ELF-1 (cell line): ENCODE measurements at regions not wholly inside any gene's neighbourhood (a gene's known extent, or its start where the extent isn't known, plus 50 kb on each side); places are given as distances from the start of the nearest gene placed in this dataset.
"Not testable (repeated sequence)": the region's sequence is repeated elsewhere in the genome, so short reads cannot be mapped to it uniquely, and the experiment has no call there.

Source experiments
- DNase-seq: peaks from one replicate; pipeline ENCODE4 v3.0.0-alpha.2; 2016; ENCODE audit warnings: low read depth, low spot score

GRCh38 chr5:102049517-102049916 lies 246.6 kb downstream of the SLCO4C1 start:
- no peak for DNase-seq

GRCh38 chr5:102048940-102049339 lies 247.1 kb downstream of the SLCO4C1 start:
- no peak for DNase-seq

GRCh38 chr5:102047073-102047472 lies 249.0 kb downstream of the SLCO4C1 start:
- not testable (repeated sequence) for DNase-seq

GRCh38 chr5:102040326-102040725 lies 255.8 kb downstream of the SLCO4C1 start:
- no peak for DNase-seq

GRCh38 chr5:102036927-102037326 lies 259.2 kb downstream of the SLCO4C1 start:
- no peak for DNase-seq

GRCh38 chr5:102031711-102032110 lies 264.4 kb downstream of the SLCO4C1 start:
- no peak for DNase-seq

- DNase-seq = peak; percentile 69
Observed at GRCh38 chr5:102018690-102019089, 277.4 kb downstream of the SLCO4C1 start.

- DNase-seq = no peak
Observed at GRCh38 chr5:102018279-102018678, 277.8 kb downstream of the SLCO4C1 start.

- DNase-seq = no peak
Observed at GRCh38 chr5:102014371-102014770, 281.7 kb downstream of the SLCO4C1 start.

- no peak for DNase-seq
Observed at GRCh38 chr5:102010644-102011043, 285.4 kb downstream of the SLCO4C1 start.

GRCh38 chr5:101997235-101997634 lies 298.8 kb downstream of the SLCO4C1 start:
- no peak for DNase-seq

GRCh38 chr5:101995585-101995984 lies 300.5 kb downstream of the SLCO4C1 start:
- DNase-seq = peak; percentile 14

- DNase-seq = no peak
Observed at GRCh38 chr5:101991486-101991885, 304.6 kb downstream of the SLCO4C1 start.

- DNase-seq = no peak
Observed at GRCh38 chr5:101989659-101990058, 306.4 kb downstream of the SLCO4C1 start.

- DNase-seq = peak; percentile 41
Observed at GRCh38 chr5:101977729-101978345, 318.2 kb downstream of the SLCO4C1 start.

- DNase-seq = no peak
Observed at GRCh38 chr5:101976933-101977332, 319.2 kb downstream of the SLCO4C1 start.

- no peak for DNase-seq
Observed at GRCh38 chr5:101969742-101970141, 326.3 kb downstream of the SLCO4C1 start.

- DNase-seq = no peak
Observed at GRCh38 chr5:101966476-101966875, 329.6 kb downstream of the SLCO4C1 start.

- DNase-seq = no peak
Observed at GRCh38 chr5:101955891-101956290, 340.2 kb downstream of the SLCO4C1 start.

- DNase-seq = no peak
Observed at GRCh38 chr5:101950019-101950418, 346.1 kb downstream of the SLCO4C1 start.

- DNase-seq = no peak
Observed at GRCh38 chr5:101948615-101949014, 347.5 kb downstream of the SLCO4C1 start.

GRCh38 chr5:101943784-101944183 lies 352.3 kb downstream of the SLCO4C1 start:
- DNase-seq = peak; percentile 66

- peak; percentile 70 for DNase-seq
Observed at GRCh38 chr5:101942321-101942882, 353.7 kb downstream of the SLCO4C1 start.

- DNase-seq = no peak
Observed at GRCh38 chr5:101937041-101937440, 359.0 kb downstream of the SLCO4C1 start.
